ENCODE measurements at regions not wholly inside any gene's neighbourhood (a gene's known extent, or its start where the extent isn't known, plus 50 kb on each side); places are given as distances from the start of the nearest gene placed in this dataset.

- no peak for DNase-seq (ENCODE audit: low spot score)
- no peak for TF ChIP-seq ATF3 (IDR thresholded peaks at IDR 0.05)
- TF ChIP-seq, protein P1, sequence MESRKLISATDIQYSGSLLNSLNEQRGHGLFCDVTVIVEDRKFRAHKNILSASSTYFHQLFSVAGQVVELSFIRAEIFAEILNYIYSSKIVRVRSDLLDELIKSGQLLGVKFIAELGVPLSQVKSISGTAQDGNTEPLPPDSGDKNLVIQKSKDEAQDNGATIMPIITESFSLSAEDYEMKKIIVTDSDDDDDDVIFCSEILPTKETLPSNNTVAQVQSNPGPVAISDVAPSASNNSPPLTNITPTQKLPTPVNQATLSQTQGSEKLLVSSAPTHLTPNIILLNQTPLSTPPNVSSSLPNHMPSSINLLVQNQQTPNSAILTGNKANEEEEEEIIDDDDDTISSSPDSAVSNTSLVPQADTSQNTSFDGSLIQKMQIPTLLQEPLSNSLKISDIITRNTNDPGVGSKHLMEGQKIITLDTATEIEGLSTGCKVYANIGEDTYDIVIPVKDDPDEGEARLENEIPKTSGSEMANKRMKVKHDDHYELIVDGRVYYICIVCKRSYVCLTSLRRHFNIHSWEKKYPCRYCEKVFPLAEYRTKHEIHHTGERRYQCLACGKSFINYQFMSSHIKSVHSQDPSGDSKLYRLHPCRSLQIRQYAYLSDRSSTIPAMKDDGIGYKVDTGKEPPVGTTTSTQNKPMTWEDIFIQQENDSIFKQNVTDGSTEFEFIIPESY (IDR thresholded peaks at IDR 0.05): no peak
- H3K4me1 ChIP-seq (ENCODE audit: control insufficient read depth in 4 of 4, insufficient read depth in 4 of 4, low read length in 3 of 4): no peaks in the 10 kb centered on the region
- H3K36me3 ChIP-seq (ENCODE audit: control insufficient read depth in 4 of 4, insufficient read depth in 3 of 4, low read depth in 1 of 4, low read length in 3 of 4): no peaks in the 10 kb centered on the region
- H3K9me3 ChIP-seq (ENCODE audit: control insufficient read depth in 4 of 4, low read length in 3 of 4): no peaks in the 10 kb centered on the region
- no peak overlapping the region for H3K27ac ChIP-seq (ENCODE audit: low read depth in 1 of 2, low read length in 2 of 2)
- H3K27me3 ChIP-seq (ENCODE audit: control insufficient read depth in 4 of 4, insufficient read depth in 4 of 4, low read length in 3 of 4): no peaks in the 10 kb centered on the region
- no peak overlapping the region for H3K9ac ChIP-seq (ENCODE audit: low read depth in 1 of 2, low read length in 2 of 2)
- H3K4me3 ChIP-seq (ENCODE audit: low read depth in 1 of 3, low read length in 3 of 3): no peak overlapping the region
- 76% methylated on average over 7 of the region's 7 CpGs for WGBS
Observed at GRCh38 chr2:129740504-129740903, 239.0 kb upstream of the RAB6C start.

GRCh38 chr2:129741165-129741564 lies 238.3 kb upstream of the RAB6C start:
- no peaks in the 10 kb centered on the region for H3K4me1 ChIP-seq (ENCODE audit: control insufficient read depth in 4 of 4, insufficient read depth in 4 of 4, low read length in 3 of 4)
- no peak for DNase-seq (ENCODE audit: low spot score)
- H3K9ac ChIP-seq (ENCODE audit: low read depth in 1 of 2, low read length in 2 of 2): no peak overlapping the region
- no peaks in the 10 kb centered on the region for H3K27me3 ChIP-seq (ENCODE audit: control insufficient read depth in 4 of 4, insufficient read depth in 4 of 4, low read length in 3 of 4)
- H3K4me3 ChIP-seq (ENCODE audit: low read depth in 1 of 3, low read length in 3 of 3): no peak overlapping the region
- no peak overlapping the region for H3K27ac ChIP-seq (ENCODE audit: low read depth in 1 of 2, low read length in 2 of 2)
- H3K9me3 ChIP-seq (ENCODE audit: control insufficient read depth in 4 of 4, low read length in 3 of 4): no peaks in the 10 kb centered on the region
- WGBS: 82% methylated on average over 7 of the region's 7 CpGs
- H3K36me3 ChIP-seq (ENCODE audit: control insufficient read depth in 4 of 4, insufficient read depth in 3 of 4, low read depth in 1 of 4, low read length in 3 of 4): no peaks in the 10 kb centered on the region
- TF ChIP-seq RXRA (IDR thresholded peaks at IDR 0.05): no peak
- no peak for TF ChIP-seq MAX (IDR thresholded peaks at IDR 0.05)
- TF ChIP-seq EGR1 (IDR thresholded peaks at IDR 0.05; ENCODE audit: low read depth in 2 of 2): no peak
- no peak for TF ChIP-seq GABPA (IDR thresholded peaks at IDR 0.05 in 1 of 2, conservative IDR thresholded peaks at IDR 0.05 in 1 of 2)
- no peak for TF ChIP-seq REST (IDR thresholded peaks at IDR 0.05)
- TF ChIP-seq HNF4G (IDR thresholded peaks at IDR 0.05): no peak
- no peak for TF ChIP-seq ATF3 (IDR thresholded peaks at IDR 0.05)

DNA sequence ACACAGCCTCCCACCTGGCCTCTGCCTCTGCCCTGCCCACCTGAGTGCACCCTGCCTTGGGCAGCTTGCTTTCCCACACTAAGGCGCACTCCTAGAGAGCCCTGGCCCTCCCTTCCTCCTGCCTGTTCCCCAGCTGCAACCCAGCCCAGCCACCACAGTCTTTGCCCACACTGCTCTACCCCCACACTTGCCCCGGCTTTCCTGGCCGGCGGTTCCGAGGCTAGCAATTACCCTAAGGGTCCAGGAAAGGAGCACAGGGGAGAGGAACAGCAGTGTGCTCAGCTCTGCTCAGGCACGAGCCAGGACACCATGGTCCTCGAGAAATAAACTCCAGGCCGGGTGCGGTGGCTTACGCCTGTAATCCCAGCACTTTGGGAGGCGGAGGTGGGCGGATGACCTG lies 237.8 kb upstream of the RAB6C start:
- H3K9ac ChIP-seq (ENCODE audit: low read depth in 1 of 2, low read length in 2 of 2): no peak overlapping the region
- H3K4me1 ChIP-seq (ENCODE audit: control insufficient read depth in 4 of 4, insufficient read depth in 4 of 4, low read length in 3 of 4): no peaks in the 10 kb centered on the region
- no peak overlapping the region for H3K27ac ChIP-seq (ENCODE audit: low read depth in 1 of 2, low read length in 2 of 2)
- no peaks in the 10 kb centered on the region for H3K9me3 ChIP-seq (ENCODE audit: control insufficient read depth in 4 of 4, low read length in 3 of 4)
- DNase-seq (ENCODE audit: low spot score): no peak
- H3K4me3 ChIP-seq (ENCODE audit: low read depth in 1 of 3, low read length in 3 of 3): no peak overlapping the region
- H3K36me3 ChIP-seq (ENCODE audit: control insufficient read depth in 4 of 4, insufficient read depth in 3 of 4, low read depth in 1 of 4, low read length in 3 of 4): no peaks in the 10 kb centered on the region
- 86% methylated on average over 12 of the region's 12 CpGs for whole genome bisulfite sequencing
- no peaks in the 10 kb centered on the region for H3K27me3 ChIP-seq (ENCODE audit: control insufficient read depth in 4 of 4, insufficient read depth in 4 of 4, low read length in 3 of 4)
- no peak for TF ChIP-seq YY1 (IDR thresholded peaks at IDR 0.05)
- no peak for TF ChIP-seq REST (IDR thresholded peaks at IDR 0.05)
- no peak for TF ChIP-seq FOXA1 (IDR thresholded peaks at IDR 0.05)
- TF ChIP-seq HNF4G (IDR thresholded peaks at IDR 0.05): no peak
- TF ChIP-seq NR2F2 (IDR thresholded peaks at IDR 0.05): no peak
- no peak for TF ChIP-seq TAF1 (conservative IDR thresholded peaks at IDR 0.05)
- TF ChIP-seq GABPA (IDR thresholded peaks at IDR 0.05 in 1 of 2, conservative IDR thresholded peaks at IDR 0.05 in 1 of 2): no peak
- no peak for TF ChIP-seq FOXA2 (IDR thresholded peaks at IDR 0.05)
- TF ChIP-seq RAD21 (IDR thresholded peaks at IDR 0.05): no peak
- no peak for TF ChIP-seq SP1 (IDR thresholded peaks at IDR 0.05)
- no peak for TF ChIP-seq HNF4A (conservative IDR thresholded peaks at IDR 0.05)
- TF ChIP-seq, protein P2, sequence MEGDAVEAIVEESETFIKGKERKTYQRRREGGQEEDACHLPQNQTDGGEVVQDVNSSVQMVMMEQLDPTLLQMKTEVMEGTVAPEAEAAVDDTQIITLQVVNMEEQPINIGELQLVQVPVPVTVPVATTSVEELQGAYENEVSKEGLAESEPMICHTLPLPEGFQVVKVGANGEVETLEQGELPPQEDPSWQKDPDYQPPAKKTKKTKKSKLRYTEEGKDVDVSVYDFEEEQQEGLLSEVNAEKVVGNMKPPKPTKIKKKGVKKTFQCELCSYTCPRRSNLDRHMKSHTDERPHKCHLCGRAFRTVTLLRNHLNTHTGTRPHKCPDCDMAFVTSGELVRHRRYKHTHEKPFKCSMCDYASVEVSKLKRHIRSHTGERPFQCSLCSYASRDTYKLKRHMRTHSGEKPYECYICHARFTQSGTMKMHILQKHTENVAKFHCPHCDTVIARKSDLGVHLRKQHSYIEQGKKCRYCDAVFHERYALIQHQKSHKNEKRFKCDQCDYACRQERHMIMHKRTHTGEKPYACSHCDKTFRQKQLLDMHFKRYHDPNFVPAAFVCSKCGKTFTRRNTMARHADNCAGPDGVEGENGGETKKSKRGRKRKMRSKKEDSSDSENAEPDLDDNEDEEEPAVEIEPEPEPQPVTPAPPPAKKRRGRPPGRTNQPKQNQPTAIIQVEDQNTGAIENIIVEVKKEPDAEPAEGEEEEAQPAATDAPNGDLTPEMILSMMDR (IDR thresholded peaks at IDR 0.05; ENCODE audit: low read depth, low read length, missing input control): no peak

Measured in liver (tissue), 8 donors.